ENCODE measurements at regions not wholly inside any gene's neighbourhood (a gene's known extent, or its start where the extent isn't known, plus 50 kb on each side); places are given as distances from the start of the nearest gene placed in this dataset.
"Not testable (repeated sequence)": the region's sequence is repeated elsewhere in the genome, so short reads cannot be mapped to it uniquely, and the experiment has no call there.

DNA sequence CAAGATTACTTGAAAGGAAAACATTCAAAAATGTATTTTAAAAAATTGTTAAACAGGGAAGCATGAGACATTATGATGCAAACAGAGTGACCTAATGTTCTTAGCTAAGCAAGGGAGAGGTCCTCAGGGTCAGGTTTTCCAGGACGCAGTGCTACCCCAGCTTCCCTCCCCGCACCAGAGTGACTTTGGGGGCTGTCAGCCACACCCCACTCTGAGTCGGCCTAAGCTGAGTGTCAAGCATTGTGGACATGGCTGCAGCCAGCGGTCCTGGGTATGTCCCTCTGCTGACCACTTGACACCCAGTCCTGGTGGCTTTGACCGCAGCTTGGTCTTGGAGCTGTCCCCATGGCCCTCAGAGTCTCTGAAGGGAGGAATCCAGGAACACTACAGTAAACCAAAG lies 54.9 kb upstream of the CD93 start:
- intact Hi-C loops (cut with micrococcal nuclease): no loop called here
- TF ChIP-seq CTCF (IDR thresholded peaks at IDR 0.05; ENCODE audit: borderline replicate concordance): no peak
- DNase-seq: no peak
- Histone ChIP-seq H3K36me3 (no peaks in the 10 kb centered on the region), H3K27ac (replicated peaks) (no peak overlapping the region), H3K4me3 (no peak overlapping the region), H3K27me3 (ENCODE audit: low read depth) (no peaks in the 10 kb centered on the region), H3K4me1 (peaks cover 47% of the 10 kb centered on the region), H3K9me3 (replicated peaks) (no peaks in the 10 kb centered on the region)

DNA sequence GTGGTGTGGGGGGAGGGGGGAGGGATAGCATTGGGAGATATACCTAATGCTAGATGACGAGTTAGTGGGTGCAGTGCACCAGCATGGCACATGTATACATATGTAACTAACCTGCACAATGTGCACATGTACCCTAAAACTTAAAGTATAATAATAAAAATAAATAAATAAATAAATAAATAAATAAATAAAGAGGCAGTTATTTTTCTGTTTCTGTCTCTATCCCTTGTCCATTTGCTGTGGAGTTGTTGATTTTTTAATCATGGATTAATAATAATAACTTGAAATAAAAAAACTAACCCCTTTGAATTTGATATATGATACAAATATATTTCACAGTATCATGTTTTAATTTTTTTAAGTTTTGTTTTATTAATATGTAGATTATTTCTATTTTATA lies 53.9 kb upstream of the CD93 start:
- H3K27me3 ChIP-seq (ENCODE audit: low read depth); DNase-seq; H3K36me3 ChIP-seq; H3K9me3 ChIP-seq (replicated peaks); H3K4me3 ChIP-seq; intact Hi-C loops (cut with micrococcal nuclease); H3K27ac ChIP-seq (replicated peaks): not testable (repeated sequence)
- H3K4me1 ChIP-seq: peaks cover 47% of the 10 kb centered on the region

DNA sequence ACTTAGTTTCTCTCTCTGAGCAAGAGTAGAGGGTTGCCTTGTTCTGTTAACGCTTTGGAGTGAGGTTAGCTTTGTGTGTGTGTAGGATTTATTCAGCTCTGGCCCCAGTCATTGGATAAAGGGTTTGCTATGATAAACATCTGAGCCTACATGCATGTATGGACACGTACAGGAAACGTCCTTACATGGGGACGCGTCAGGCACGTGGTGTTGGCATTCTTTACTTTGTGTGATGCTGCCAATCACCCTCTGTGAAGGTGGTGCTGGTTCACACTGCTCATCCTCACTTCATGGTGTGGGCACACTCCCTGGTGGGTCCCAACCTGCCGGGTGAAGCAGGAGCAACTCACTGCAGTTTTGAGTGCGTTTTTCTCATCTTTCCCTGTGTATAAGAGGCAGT lies 53.4 kb upstream of the CD93 start:
- DNase-seq: no peak
- Histone ChIP-seq H3K27me3 (ENCODE audit: low read depth) (no peaks in the 10 kb centered on the region), H3K27ac (replicated peaks) (no peak overlapping the region), H3K9me3 (replicated peaks) (no peaks in the 10 kb centered on the region), H3K36me3 (no peaks in the 10 kb centered on the region), H3K4me3 (no peak overlapping the region), H3K4me1 (peaks cover 47% of the 10 kb centered on the region)
- intact Hi-C loops (cut with micrococcal nuclease): no loop called here
- no peak for TF ChIP-seq CTCF (IDR thresholded peaks at IDR 0.05; ENCODE audit: borderline replicate concordance)

GRCh38 chr20:23138682-23139081 lies 52.6 kb upstream of the CD93 start:
- H3K4me1 ChIP-seq: peaks cover 46% of the 10 kb centered on the region
- H3K9me3 ChIP-seq (replicated peaks): no peaks in the 10 kb centered on the region
- H3K36me3 ChIP-seq: no peaks in the 10 kb centered on the region
- intact Hi-C loops (cut with micrococcal nuclease): no loop called here
- no peak overlapping the region for H3K27ac ChIP-seq (replicated peaks)
- no peak for DNase-seq
- H3K27me3 ChIP-seq (ENCODE audit: low read depth): no peaks in the 10 kb centered on the region
- H3K4me3 ChIP-seq: no peak overlapping the region
- no peak for TF ChIP-seq CTCF (IDR thresholded peaks at IDR 0.05; ENCODE audit: borderline replicate concordance)

GRCh38 chr20:23138226-23138625 lies 52.1 kb upstream of the CD93 start:
- no peak overlapping the region for H3K27ac ChIP-seq (replicated peaks)

More at GRCh38 chr20:23138226-23138625, 52.1 kb upstream of the CD93 start:
- TF ChIP-seq CTCF (IDR thresholded peaks at IDR 0.05; ENCODE audit: borderline replicate concordance): no peak
- DNase-seq: no peak
- intact Hi-C loops (cut with micrococcal nuclease): no loop called here
- no peaks in the 10 kb centered on the region for H3K9me3 ChIP-seq (replicated peaks)
- H3K36me3 ChIP-seq: no peaks in the 10 kb centered on the region
- no peak overlapping the region for H3K4me3 ChIP-seq
- peaks cover 46% of the 10 kb centered on the region for H3K4me1 ChIP-seq
- H3K27me3 ChIP-seq (ENCODE audit: low read depth): no peaks in the 10 kb centered on the region
